Caco-2 (cell line): ENCODE measurements at regions not wholly inside any gene's neighbourhood (a gene's known extent, or its start where the extent isn't known, plus 50 kb on each side); places are given as distances from the start of the nearest gene placed in this dataset.
A peak's percentile ranks its signal among the peaks of the same experiment; 100 is the strongest.

ENCODE experiments used
- BruUV-seq: library from RNA; stranded (reverse); fragments of 400-500 nt; replicated peaks from 2 replicates; lab custom pipeline; 2021; lab: Mats Ljungman, UMichigan
- CTCF ChIA-PET: fragments of 300-600 bp; sonication (Branson Sonifier 250); formaldehyde crosslinking; loops from one replicate; lab custom pipeline; 2022; ENCODE audit warnings: antibody characterized with exemption; lab: Charles Lee
- POLR2A ChIA-PET: fragments of 300-600 bp; sonication (Branson Sonifier 250); formaldehyde crosslinking; loops from one replicate; lab custom pipeline; 2022; ENCODE audit warnings: antibody characterized with exemption; lab: Charles Lee
- DNase-seq, 2 experiments: peaks; one replicate each; pipeline versions ENCODE4 v3.0.0 to v3.0.0-alpha.2; 2020 to 2022
- H3K27me3 ChIP-seq: replicated peaks from 2 replicates; pipeline ENCODE4 v1.6.0; 2011; ENCODE audit warnings: low read length; ENCODE audit not compliant: control insufficient read depth, insufficient read depth
- H3K36me3 ChIP-seq: 2 replicates; pipeline ENCODE4 v1.5.1; 2011; ENCODE audit warnings: low read length; ENCODE audit not compliant: control insufficient read depth, insufficient read depth
- H3K4me1 ChIP-seq: fragments of 250-450 bp; sonication (Bioruptor Pico); 2 replicates; pipeline ENCODE4 v1.5.1; 2020; ENCODE audit warnings: mild to moderate bottlenecking
- H3K4me3 ChIP-seq: 2 replicates; pipeline ENCODE4 v1.5.1; 2011; ENCODE audit warnings: low read depth, mild to moderate bottlenecking, control low read depth, low read length
- H3K9me3 ChIP-seq: fragments of 250-450 bp; sonication (Bioruptor Pico); 2 replicates; pipeline ENCODE4 v1.5.1; 2020; ENCODE audit warnings: mild to moderate bottlenecking, moderate library complexity
- H3K27ac Mint-ChIP-seq: one replicate; pipeline ENCODE4 v1.8.0; 2022; ENCODE audit warnings: mixed read lengths; ENCODE audit not compliant: unreplicated experiment
- H3K27me3 Mint-ChIP-seq: one replicate; pipeline ENCODE4 v1.8.0; 2022; ENCODE audit warnings: mixed read lengths; ENCODE audit not compliant: insufficient read depth, unreplicated experiment
- H3K36me3 Mint-ChIP-seq: one replicate; pipeline ENCODE4 v1.8.0; 2022; ENCODE audit warnings: mild to moderate bottlenecking, mixed read lengths; ENCODE audit not compliant: insufficient read depth, unreplicated experiment
- H3K4me1 Mint-ChIP-seq: one replicate; pipeline ENCODE4 v1.8.0; 2022; ENCODE audit warnings: low read depth, mixed read lengths; ENCODE audit not compliant: unreplicated experiment
- H3K4me3 Mint-ChIP-seq: one replicate; pipeline ENCODE4 v1.8.0; 2022; ENCODE audit warnings: mild to moderate bottlenecking, moderate library complexity, mixed read lengths; ENCODE audit not compliant: unreplicated experiment
- H3K9me3 Mint-ChIP-seq: one replicate; pipeline ENCODE4 v1.8.0; 2022; ENCODE audit warnings: mixed read lengths; ENCODE audit not compliant: unreplicated experiment
- intact Hi-C: fragments of 100-400 bp; cut with micrococcal nuclease; formaldehyde crosslinking; loops from one replicate; pipeline ENCODE4 v1.10.0; 2022; ENCODE audit not compliant: unreplicated experiment
- TF ChIP-seq, protein P1 (sequence below), 2 experiments: fragments of 200-600 bp in 1 of 2; IDR thresholded peaks; 1 replicate in 1 of 2; 2 replicates in 1 of 2; pipeline versions ENCODE4 v1.5.1 to v1.8.0; 2011 to 2022; ENCODE audit warnings: antibody characterized with exemption in 1 of 2, control low read depth in 1 of 2, inconsistent platforms in 1 of 2, low read depth in 1 of 2, low read length in 1 of 2, mild to moderate bottlenecking in 1 of 2, moderate library complexity in 1 of 2; ENCODE audit not compliant: insufficient read depth in 1 of 2, severe bottlenecking in 1 of 2, unreplicated experiment in 1 of 2

DNA sequence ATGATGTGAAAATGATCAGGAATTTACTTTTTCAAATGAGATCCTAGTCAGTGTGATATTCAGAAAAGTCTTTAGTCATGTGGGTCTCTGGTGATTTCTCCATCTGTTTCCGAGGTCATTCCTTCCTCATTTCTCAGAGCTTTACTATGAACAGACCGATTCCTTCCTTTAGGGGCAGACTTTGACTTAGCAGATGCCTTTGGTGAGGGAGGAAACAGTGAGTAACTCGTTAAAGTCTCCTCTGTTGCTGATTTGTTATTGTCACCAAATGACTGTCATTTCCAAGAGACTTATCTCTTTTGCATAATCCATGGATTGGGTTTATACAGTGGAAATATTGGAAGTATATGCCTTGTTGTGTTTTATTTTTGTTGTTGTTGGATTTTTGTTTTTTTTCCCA is 76.2 kb upstream of the CD99 start:
- Mint-ChIP-seq H3K9me3 (no peaks in the 10 kb centered on the region), H3K4me1 (peaks cover 16% of the 10 kb centered on the region), H3K36me3 (peaks cover 66% of the 10 kb centered on the region), H3K27me3 (no peaks in the 10 kb centered on the region), H3K4me3 (no peak overlapping the region), H3K27ac (no peak overlapping the region)
- Histone ChIP-seq H3K4me3 (no peak overlapping the region), H3K27me3 (no peaks in the 10 kb centered on the region), H3K4me1 (no peaks in the 10 kb centered on the region), H3K36me3 (peaks cover 2% of the 10 kb centered on the region; the same call in 1 of the 2 replicates), H3K9me3 (no peaks in the 10 kb centered on the region)
- intact Hi-C loops = no loop called here
- POLR2A ChIA-PET = no interaction called here
- no TSS peak for BruUV-seq
- TF ChIP-seq, protein P1, sequence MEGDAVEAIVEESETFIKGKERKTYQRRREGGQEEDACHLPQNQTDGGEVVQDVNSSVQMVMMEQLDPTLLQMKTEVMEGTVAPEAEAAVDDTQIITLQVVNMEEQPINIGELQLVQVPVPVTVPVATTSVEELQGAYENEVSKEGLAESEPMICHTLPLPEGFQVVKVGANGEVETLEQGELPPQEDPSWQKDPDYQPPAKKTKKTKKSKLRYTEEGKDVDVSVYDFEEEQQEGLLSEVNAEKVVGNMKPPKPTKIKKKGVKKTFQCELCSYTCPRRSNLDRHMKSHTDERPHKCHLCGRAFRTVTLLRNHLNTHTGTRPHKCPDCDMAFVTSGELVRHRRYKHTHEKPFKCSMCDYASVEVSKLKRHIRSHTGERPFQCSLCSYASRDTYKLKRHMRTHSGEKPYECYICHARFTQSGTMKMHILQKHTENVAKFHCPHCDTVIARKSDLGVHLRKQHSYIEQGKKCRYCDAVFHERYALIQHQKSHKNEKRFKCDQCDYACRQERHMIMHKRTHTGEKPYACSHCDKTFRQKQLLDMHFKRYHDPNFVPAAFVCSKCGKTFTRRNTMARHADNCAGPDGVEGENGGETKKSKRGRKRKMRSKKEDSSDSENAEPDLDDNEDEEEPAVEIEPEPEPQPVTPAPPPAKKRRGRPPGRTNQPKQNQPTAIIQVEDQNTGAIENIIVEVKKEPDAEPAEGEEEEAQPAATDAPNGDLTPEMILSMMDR (IDR thresholded peaks at IDR 0.05; ENCODE audit: insufficient read depth in 1 of 2, low read depth in 1 of 2, low read length in 1 of 2, severe bottlenecking in 1 of 2, unreplicated experiment in 1 of 2) = peak in 1 of 2 experiments; percentile 30
- CTCF ChIA-PET = no interaction called here
- peak in 1 of 2 experiments; percentile 34 for DNase-seq

DNA sequence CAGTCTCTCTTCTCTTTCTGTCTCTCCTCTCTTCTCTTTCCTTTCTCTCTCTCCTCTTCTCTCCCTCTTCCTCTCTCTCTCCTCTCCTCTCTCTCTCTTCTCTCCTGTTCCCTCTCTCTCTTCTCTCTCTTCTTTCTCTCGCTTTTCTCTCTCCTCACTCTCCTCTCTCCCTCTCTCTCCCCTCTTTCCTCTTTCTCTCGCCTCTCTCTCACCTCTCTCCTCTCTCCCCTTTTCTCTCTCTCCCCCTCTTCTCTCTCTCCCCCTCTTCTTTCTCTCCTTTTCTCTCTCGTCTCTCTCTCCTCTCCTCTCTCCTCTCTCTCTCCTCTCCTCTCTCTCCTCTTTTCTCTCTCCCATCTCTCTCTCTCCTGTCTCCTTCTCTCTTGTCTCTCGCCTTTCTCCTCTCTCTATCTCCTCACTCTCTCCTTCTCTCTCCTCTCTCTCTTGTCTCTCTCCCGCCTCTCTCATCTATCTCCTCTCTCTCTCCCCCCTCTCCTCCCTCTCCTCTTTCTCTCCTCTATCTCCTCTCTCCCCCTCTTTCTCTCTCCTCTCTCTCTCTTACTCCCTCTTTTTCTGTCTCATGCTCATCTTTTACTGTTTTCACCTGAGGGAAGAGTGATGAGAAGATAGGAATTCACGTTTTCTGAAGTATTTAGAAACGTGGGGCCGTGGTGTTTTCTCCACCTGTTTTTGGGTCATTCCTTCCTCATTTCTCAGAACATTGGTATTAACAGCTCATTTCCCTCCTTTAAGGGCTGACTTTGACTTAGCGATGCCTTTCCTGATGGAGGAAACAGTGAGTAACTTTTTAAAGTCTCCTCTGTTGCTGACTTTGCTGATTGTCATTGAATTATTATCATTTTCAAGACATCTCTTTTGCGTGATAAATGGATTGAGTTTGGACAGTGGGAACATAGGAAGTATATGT is 80.6 kb upstream of the CD99 start:
- Histone ChIP-seq H3K36me3 (no peaks in the 10 kb centered on the region; the same call in 1 of the 2 replicates), H3K27me3 (no peaks in the 10 kb centered on the region), H3K9me3 (no peaks in the 10 kb centered on the region), H3K4me1 (no peaks in the 10 kb centered on the region), H3K4me3 (peak overlapping the region; percentile 77)
- peak overlapping the region; percentile 9 for H3K27ac Mint-ChIP-seq
- intact Hi-C loops = no loop called here
- H3K9me3 Mint-ChIP-seq = no peaks in the 10 kb centered on the region
- H3K27me3 Mint-ChIP-seq = no peaks in the 10 kb centered on the region
- TF ChIP-seq, protein P1 (IDR thresholded peaks at IDR 0.05; ENCODE audit: insufficient read depth in 1 of 2, low read depth in 1 of 2, low read length in 1 of 2, severe bottlenecking in 1 of 2, unreplicated experiment in 1 of 2) = no peak
- ChIA-PET POLR2A (no interaction called here), CTCF (no interaction called here)
- H3K36me3 Mint-ChIP-seq = peaks cover 25% of the 10 kb centered on the region
- no TSS peak for BruUV-seq
- no peak for DNase-seq
- peak overlapping the region; percentile 80 for H3K4me3 Mint-ChIP-seq
- H3K4me1 Mint-ChIP-seq = peaks cover 27% of the 10 kb centered on the region

DNA sequence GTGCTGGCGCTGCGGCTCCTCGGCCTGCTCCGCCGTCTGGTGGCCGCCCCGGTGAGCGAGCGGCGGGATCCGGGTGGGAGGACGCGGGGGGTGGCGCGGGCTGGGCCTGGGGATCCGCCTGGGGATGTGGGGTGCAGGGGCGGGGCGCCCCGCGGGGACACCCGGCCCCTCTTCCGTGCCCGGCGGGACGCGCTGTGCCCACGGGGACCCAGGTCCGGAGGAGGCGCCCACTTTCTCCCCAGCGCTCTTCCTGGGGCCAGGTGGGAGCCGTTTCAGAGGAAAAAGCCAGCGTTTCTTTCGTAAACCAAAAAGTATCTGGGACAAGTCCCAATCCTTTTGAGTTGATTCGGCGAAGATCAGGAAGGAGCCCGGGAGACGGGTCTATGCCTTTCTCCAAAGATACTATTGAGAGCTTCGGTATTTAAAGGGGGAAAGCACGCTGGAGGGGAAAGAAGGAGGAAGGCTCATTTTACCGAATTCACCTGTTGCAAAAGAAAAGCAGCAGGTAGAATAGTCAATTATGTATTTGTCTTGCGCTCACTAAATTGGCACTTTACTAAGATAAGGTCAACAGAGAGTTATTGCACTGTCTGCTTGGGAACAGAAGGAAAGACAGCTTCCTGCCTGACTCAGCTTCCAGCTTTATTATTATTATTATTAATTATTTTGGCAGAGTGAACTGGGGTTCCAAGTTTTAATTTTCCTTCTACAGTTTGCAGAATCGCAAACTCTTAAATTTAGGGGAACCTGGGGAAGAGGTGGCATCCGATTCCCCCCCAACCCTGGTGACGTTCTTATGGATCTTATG is 81.5 kb upstream of the CD99 start:
- H3K36me3 ChIP-seq = no peaks in the 10 kb centered on the region
- CTCF ChIA-PET = no interaction called here
- H3K27me3 Mint-ChIP-seq = no peaks in the 10 kb centered on the region
- intact Hi-C loops = loop anchor here (5.0 kb wide), 1 partner anchor 112 kb away; no protein-coding TSS in a partner anchor
- no peaks in the 10 kb centered on the region for H3K27me3 ChIP-seq
- H3K4me3 ChIP-seq = peak overlapping the region; percentile 77
- TF ChIP-seq, protein P1 (IDR thresholded peaks at IDR 0.05; ENCODE audit: insufficient read depth in 1 of 2, low read depth in 1 of 2, low read length in 1 of 2, severe bottlenecking in 1 of 2, unreplicated experiment in 1 of 2) = no peak
- H3K9me3 Mint-ChIP-seq = no peaks in the 10 kb centered on the region
- DNase-seq = no peak
- H3K36me3 Mint-ChIP-seq = peaks cover 16% of the 10 kb centered on the region
- TSS peak; percentile 23 for BruUV-seq
- POLR2A ChIA-PET = no interaction called here
- H3K4me1 Mint-ChIP-seq = peaks cover 19% of the 10 kb centered on the region
- no peaks in the 10 kb centered on the region for H3K9me3 ChIP-seq
- peak overlapping the region; percentile 9 for H3K27ac Mint-ChIP-seq
- H3K4me3 Mint-ChIP-seq = peak overlapping the region; percentile 80
- H3K4me1 ChIP-seq = no peaks in the 10 kb centered on the region
